ENCODE measurements at regions not wholly inside any gene's neighbourhood (a gene's known extent, or its start where the extent isn't known, plus 50 kb on each side); places are given as distances from the start of the nearest gene placed in this dataset.

DNA sequence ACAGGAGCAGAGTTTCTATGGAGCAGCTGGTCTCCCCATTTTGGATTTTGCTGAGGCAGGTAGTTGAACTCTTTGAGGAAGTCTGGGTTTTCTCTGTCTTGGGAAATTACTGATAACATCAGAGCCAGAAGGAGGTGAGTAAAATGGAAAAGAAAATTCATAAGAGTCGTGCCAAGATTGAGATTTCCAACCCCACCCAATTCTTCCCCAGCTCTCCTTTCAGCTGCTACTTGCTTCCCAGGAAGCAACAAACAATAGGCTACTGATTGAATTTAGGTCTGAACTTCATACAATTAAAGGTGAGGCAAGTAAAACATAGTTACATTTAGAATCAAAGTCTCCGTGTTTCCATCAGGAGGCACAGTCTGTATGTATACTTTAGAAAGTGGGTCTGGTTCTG, 54.6 kb upstream of the EOLA2 start:
- DNase-seq = no peak

- DNase-seq = no peak
Observed at GRCh38 chrX:149993989-149994388, 55.7 kb upstream of the EOLA2 start.

- DNase-seq = no peak
Observed at GRCh38 chrX:149996515-149996914, 58.2 kb upstream of the EOLA2 start.

DNA sequence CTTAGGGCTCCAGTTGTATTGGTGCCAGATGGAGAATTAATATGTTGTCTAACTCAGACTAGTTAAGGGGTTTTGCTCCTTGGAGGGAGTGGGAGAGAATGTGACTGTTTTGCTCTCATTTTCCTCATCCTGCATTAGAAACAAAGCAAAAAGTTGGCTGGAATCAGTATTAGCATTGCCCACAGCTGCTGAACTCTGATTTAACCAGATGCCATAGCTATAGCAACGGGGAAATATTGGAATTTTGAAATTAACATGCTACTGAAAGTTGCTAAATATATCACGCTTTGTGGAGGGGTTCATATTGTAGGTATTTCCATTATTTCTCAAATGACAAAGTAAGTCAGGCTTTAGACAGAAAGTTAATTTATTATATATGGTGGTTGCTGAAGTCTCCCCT, 66.7 kb upstream of the EOLA2 start:
- no peak for DNase-seq

DNA sequence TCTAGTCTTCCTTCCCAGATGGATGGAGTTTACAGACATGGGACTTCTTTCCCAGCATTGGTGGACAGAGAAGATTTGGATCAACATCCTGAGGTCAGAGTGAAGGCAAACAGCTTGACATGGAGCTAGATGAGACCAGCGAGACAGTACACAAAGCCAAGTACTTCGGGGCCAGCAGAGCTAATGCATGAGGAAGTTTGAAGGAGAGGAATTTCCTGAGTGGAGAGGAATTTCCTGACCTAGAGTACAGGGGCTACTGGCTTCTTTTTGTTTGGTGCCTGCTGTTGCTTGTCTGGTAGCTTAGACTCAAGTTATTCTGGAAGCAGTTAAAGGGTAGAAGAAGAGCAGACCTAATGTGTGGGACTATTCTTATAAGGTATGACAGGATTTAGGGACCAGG, 69.1 kb upstream of the EOLA2 start:
- no peak for DNase-seq

DNA sequence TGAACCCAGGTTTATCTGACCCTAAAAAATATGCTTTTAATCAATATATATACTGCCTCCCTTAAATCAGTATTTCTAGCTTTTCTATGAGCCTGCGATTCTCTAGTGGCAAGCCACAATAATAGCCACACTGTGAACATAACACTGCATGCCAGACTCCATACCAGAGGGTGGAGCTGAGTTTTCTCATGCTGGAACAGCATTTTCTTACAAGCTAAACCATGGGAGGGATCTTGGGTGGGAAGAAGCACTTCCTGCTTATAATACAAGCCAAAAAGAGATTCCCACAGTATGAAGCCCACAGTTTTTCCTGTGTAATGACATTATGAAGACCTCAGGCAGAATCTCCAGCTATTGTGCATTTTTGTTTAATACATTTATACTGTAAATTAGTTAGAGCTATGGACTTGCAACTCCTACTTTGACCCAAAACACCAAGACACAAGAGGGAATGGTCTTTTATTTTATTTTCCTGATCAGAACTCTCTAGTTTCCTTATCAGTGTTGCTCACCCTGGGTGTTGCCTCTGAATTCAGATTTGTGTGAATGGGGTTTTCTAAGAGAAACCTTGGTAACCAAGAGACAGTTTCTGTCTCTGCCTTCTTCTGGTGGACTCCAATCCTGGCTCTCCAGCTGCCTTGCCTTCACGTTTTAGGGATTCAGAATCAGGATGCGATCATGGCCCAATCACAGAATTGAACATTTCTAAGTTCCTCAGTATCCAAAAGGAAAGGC, 74.5 kb upstream of the EOLA2 start:
- no peak for DNase-seq

GRCh38 chrX:150014525-150014924, 76.2 kb upstream of the EOLA2 start:
- no peak for DNase-seq

- no peak for DNase-seq
Observed at GRCh38 chrX:150017868-150018267, 79.6 kb upstream of the EOLA2 start.

GRCh38 chrX:150018931-150019361, 80.7 kb upstream of the EOLA2 start:
- no peak for DNase-seq

- no peak for DNase-seq
Observed at GRCh38 chrX:150028692-150029091, 90.4 kb upstream of the EOLA2 start.

GRCh38 chrX:150032742-150033141, 94.5 kb upstream of the EOLA2 start:
- DNase-seq = no peak

GRCh38 chrX:150034788-150035187, 96.5 kb upstream of the EOLA2 start:
- DNase-seq = no peak

DNA sequence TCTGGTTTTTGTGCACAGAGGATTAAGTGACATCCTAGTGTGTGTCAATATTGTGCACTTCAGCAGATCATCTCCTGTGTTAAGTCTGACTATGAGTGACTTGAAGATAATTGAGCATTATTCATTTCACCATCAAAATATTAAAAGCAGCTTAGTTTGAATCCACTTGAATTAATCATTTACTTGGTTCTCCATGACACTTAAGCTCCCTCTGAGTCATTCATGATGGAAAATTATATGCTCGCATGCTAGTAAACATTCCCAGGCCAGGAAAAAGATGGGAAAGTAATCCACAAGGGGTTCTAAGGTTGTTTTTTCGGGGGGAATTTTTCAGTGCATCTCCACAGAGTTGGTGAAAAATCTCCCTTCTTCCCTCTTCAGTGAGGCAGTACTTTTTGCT, 97.2 kb upstream of the EOLA2 start:
- no peak for DNase-seq

- DNase-seq = no peak
Observed at GRCh38 chrX:150036181-150036580, 97.9 kb upstream of the EOLA2 start.

GRCh38 chrX:150036641-150037040, 98.3 kb upstream of the EOLA2 start:
- no peak for DNase-seq

DNA sequence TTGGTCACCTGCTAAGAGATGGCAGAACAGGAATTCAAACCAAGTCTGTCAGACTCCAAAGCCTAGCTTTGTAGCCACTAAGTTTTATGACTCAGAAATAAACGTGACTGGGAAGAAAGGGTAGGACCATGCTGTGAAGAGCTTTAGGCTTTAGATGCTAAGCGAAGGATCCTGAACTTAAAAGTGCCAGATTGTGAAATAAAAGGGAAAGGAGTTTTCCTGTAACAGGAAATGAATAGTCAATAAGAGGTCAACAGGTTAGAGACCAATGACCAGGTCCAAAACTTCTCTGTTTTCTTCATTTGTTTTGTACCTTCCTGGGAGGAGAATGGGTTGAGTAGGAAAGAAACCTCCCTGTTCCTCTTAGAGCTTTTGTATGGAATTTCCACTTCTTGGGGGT, 98.8 kb upstream of the EOLA2 start:
- DNase-seq = no peak

DNA sequence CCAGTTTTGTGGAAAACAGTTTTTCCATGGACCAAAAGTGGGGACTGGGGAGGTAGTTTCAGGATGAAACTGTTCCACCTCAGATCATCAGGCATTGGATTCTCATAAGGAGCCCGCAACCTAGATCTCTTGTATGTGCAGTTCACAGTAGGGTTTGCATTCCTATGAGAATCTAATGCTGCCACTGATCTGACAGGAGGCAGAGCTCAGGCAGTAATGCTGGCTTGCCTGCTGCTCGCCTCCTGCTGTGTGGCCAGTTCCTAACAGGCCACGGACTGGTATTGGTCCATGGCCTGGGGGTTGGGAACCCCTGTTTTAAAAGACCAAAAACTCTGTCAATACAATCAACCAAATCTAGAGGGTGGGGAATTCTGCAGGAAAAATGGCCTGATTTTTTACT, 100.0 kb upstream of the EOLA2 start:
- no peak for DNase-seq

DNA sequence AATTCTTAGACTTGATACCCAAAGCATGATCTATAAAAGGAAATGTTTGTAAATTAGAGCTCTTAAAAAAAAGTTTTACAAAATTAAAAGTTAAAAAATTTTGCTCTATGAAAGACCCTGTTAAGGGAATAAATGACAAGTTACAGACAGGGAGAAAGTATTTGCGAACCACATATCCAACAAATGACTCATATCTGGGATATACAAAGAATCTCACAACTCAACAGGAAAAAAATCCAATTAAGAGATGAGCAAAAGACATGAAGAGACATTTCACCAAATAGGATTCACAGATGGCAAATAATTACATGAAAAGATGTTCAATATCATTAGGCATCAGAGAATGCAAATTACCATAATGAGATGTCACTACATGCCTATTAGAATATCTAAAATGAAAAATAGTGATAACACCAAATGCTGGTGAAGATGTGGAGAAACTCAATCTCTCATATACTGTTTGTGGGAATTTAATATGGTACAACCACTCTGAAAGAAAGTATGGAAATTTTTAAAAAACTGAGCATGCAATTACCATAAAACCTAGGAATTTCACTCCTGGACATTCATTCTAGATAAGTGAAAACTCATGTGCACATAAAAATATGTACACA, 100.8 kb upstream of the EOLA2 start:
- no peak for DNase-seq

- DNase-seq = no peak
Observed at GRCh38 chrX:150041208-150041607, 102.9 kb upstream of the EOLA2 start.

GRCh38 chrX:150044556-150044955, 106.3 kb upstream of the EOLA2 start:
- DNase-seq = no peak

DNA sequence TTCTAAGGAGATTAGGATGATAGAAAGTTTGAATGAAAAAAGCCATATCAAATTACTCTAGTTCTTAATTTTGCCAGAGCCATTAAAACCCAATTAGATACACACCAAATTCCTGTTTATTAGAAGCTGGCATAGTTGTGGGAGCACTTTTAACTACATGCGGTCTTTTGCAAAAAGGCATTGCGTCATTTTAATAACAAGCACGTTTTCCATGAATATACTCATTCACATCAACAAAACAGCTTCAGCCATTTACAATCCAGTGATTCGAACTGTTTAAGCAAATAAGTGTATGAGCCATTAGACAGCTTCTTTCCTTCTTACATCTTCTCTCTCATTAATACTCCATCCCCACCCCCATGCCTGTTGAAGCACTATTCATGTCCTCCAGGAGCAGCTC, 109.5 kb upstream of the EOLA2 start:
- DNase-seq = no peak

GRCh38 chrX:150049647-150050046, 111.4 kb upstream of the EOLA2 start:
- no peak for DNase-seq

GRCh38 chrX:150050387-150050786, 112.1 kb upstream of the EOLA2 start:
- DNase-seq = no peak

DNA sequence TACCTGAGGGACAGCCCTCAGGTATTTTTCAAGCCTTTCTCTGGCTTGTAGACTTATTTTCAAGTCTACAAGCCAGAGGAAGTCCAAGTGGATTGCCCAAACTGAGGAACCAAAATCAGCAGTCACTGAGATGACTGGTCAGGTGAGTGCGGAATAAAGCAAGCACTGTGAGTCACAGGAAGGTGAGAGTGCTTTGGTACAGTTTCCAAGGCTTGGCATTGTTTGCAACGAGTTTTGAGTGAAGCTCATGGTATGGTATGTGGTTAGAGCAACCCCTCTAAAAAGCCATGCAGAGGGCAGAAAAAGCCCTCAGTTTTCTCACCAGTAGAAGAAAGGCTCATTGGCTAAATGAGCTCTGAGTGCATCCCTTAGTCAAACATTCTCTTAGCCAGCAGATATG, 112.8 kb upstream of the EOLA2 start:
- no peak for DNase-seq

- DNase-seq = no peak
Observed at GRCh38 chrX:150052226-150052625, 113.9 kb upstream of the EOLA2 start.
